CD14-positive monocyte (primary cell): ENCODE measurements at regions not wholly inside any gene's neighbourhood (a gene's known extent, or its start where the extent isn't known, plus 50 kb on each side); places are given as distances from the start of the nearest gene placed in this dataset.

Source experiments
- DNase-seq, 3 donors: peaks; one replicate each; pipeline ENCODE4 v3.0.0-alpha.2; 2011 to 2022
- H2AFZ ChIP-seq: 2 replicates; pipeline ENCODE4 v1.6.0; 2012; ENCODE audit warnings: mild to moderate bottlenecking, low read depth, low read length, inconsistent platforms; ENCODE audit not compliant: insufficient read depth, poor library complexity, severe bottlenecking
- H3K27ac ChIP-seq, 2 donors: 1 replicate in 1 of 2; 2 replicates in 1 of 2; pipeline ENCODE4 v1.5.1; 2012 to 2013; ENCODE audit warnings: low read length in 2 of 2, control low read depth in 1 of 2, inconsistent platforms in 1 of 2, low read depth in 1 of 2, mild to moderate bottlenecking in 1 of 2
- H3K27me3 ChIP-seq, 2 donors: one replicate each; pipeline versions ENCODE4 v1.6.0 to v1.6.1; 2011 to 2013; ENCODE audit warnings: low read length in 2 of 2; ENCODE audit not compliant: control insufficient read depth in 2 of 2, insufficient read depth in 2 of 2
- H3K36me3 ChIP-seq, 2 donors: replicated peaks in 1 of 2; 1 replicate in 1 of 2; 2 replicates in 1 of 2; pipeline versions ENCODE4 v1.5.1 to v1.6.1; 2012 to 2013; ENCODE audit warnings: low read length in 2 of 2, control low read depth in 1 of 2, inconsistent platforms in 1 of 2, mild to moderate bottlenecking in 1 of 2; ENCODE audit not compliant: insufficient read depth in 2 of 2, control insufficient read depth in 1 of 2
- H3K4me1 ChIP-seq, 2 donors: 1 replicate in 1 of 2; 2 replicates in 1 of 2; pipeline versions ENCODE4 v1.5.1 to v1.6.1; 2012 to 2013; ENCODE audit warnings: low read length in 2 of 2, control low read depth in 1 of 2, inconsistent platforms in 1 of 2, mild to moderate bottlenecking in 1 of 2, moderate library complexity in 1 of 2; ENCODE audit not compliant: insufficient read depth in 2 of 2, control insufficient read depth in 1 of 2
- H3K4me2 ChIP-seq: replicated peaks from 2 replicates; pipeline ENCODE3; 2012; ENCODE audit warnings: low read length, moderate library complexity, mild to moderate bottlenecking; ENCODE audit not compliant: poor library complexity, severe bottlenecking; ENCODE audit errors: extremely low read depth
- H3K4me3 ChIP-seq, 3 experiments: fragments of 200-600 bp in 1 of 3; sonication (generic) in 1 of 3; replicated peaks in 1 of 3; 1 replicate in 2 of 3; 2 replicates in 1 of 3; pipeline ENCODE4 v1.5.1; 2011 to 2013; ENCODE audit warnings: low read length in 3 of 3, mild to moderate bottlenecking in 3 of 3, control low read depth in 2 of 3, low read depth in 2 of 3, inconsistent platforms in 1 of 3, moderate library complexity in 1 of 3
- H3K79me2 ChIP-seq: 2 replicates; pipeline ENCODE4 v1.6.0; 2012; ENCODE audit warnings: mild to moderate bottlenecking, control low read depth, inconsistent platforms, low read length, moderate library complexity; ENCODE audit not compliant: insufficient read depth
- H3K9ac ChIP-seq: 2 replicates; pipeline ENCODE4 v1.6.0; 2017; ENCODE audit warnings: low read length, mild to moderate bottlenecking; ENCODE audit not compliant: insufficient read depth, poor library complexity, severe bottlenecking
- H3K9me3 ChIP-seq, 2 donors: replicated peaks in 1 of 2; 1 replicate in 1 of 2; 2 replicates in 1 of 2; pipeline versions ENCODE4 v1.5.1 to v1.6.1; 2012 to 2013; ENCODE audit warnings: low read length in 2 of 2, control low read depth in 1 of 2; ENCODE audit not compliant: control insufficient read depth in 1 of 2, insufficient read depth in 1 of 2
- H4K20me1 ChIP-seq: 2 replicates; pipeline ENCODE4 v1.6.0; 2012; ENCODE audit warnings: mild to moderate bottlenecking, low read length, control low read depth, moderate library complexity; ENCODE audit not compliant: insufficient read depth
- H3K27ac Mint-ChIP-seq, 7 donors: one replicate each; pipeline ENCODE4 v1.8.0; 2020; ENCODE audit warnings: mild to moderate bottlenecking in 7 of 7, mixed read lengths in 7 of 7, moderate library complexity in 6 of 7, inconsistent platforms in 2 of 7
- H3K27me3 Mint-ChIP-seq, 3 donors: one replicate each; pipeline ENCODE4 v1.8.0; 2021 to 2022; ENCODE audit warnings: low read depth in 3 of 3, mild to moderate bottlenecking in 3 of 3, mixed read lengths in 3 of 3, moderate library complexity in 3 of 3, inconsistent platforms in 1 of 3
- H3K36me3 Mint-ChIP-seq, 2 donors: one replicate each; pipeline ENCODE4 v1.8.0; 2020; ENCODE audit warnings: mixed read lengths in 2 of 2, inconsistent platforms in 1 of 2, mild to moderate bottlenecking in 1 of 2
- H3K4me1 Mint-ChIP-seq: one replicate; pipeline ENCODE4 v1.8.0; 2020; ENCODE audit warnings: mild to moderate bottlenecking, mixed read lengths
- H3K4me3 Mint-ChIP-seq, 2 donors: one replicate each; pipeline ENCODE4 v1.8.0; 2020; ENCODE audit warnings: mild to moderate bottlenecking in 2 of 2, mixed read lengths in 2 of 2, moderate library complexity in 1 of 2
- H3K9me3 Mint-ChIP-seq, 7 donors: one replicate each; pipeline ENCODE4 v1.8.0; 2020 to 2022; ENCODE audit warnings: mixed read lengths in 7 of 7, mild to moderate bottlenecking in 6 of 7, moderate library complexity in 6 of 7, inconsistent platforms in 2 of 7
- WGBS: methylation state at CpG from one replicate; pipeline ENCODE4 v1.1.5; 2013; ENCODE audit warnings: missing lambda C conversion rate; ENCODE audit not compliant: insufficient coverage; 5-methylcytosine and 5-hydroxymethylcytosine counted together
- intact Hi-C, 2 donors: fragments of 100-400 bp; cut with micrococcal nuclease; formaldehyde crosslinking; loops; one replicate each; pipeline versions ENCODE4 v1.15.0 to v1.15.1; 2023
- TF ChIP-seq, protein P1 (sequence below): fragments of 200-600 bp; IDR thresholded peaks from one replicate; pipeline ENCODE4 v1.8.0; 2022; ENCODE audit warnings: antibody characterized with exemption, mild to moderate bottlenecking

DNA sequence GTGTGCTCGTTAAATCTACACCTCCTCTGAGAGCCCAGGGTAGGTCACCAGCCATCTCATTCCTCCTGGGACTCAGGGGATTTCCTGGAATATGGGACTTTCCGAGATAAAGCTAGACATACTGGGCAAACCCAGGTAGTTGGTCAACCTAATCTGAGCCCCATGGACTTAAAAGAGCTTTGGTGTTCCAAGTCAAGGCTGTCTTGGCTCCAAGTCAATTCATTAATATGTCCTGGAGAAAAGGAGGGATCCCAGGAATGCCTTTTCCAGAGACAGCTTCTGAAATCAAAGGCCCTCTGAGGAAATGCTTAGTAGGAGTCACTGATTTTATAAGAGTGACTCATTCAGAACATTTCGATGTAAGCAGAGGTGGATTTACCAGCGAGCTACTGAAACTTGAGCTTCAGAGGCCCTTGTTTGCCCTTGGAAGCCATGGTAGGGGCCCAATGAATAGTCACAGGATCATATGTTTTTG is 137.3 kb upstream of the UBE2E1 start:
- Mint-ChIP-seq H3K36me3 (no peaks in the 10 kb centered on the region), H3K4me1 (peaks cover 5% of the 10 kb centered on the region), H3K9me3 (peaks cover 0 to 4% (median 2%) of the 10 kb centered on the region in 7 donors), H3K4me3 (no peak overlapping the region), H3K27me3 (peaks cover 17 to 22% (median 17%) of the 10 kb centered on the region in 3 donors), H3K27ac (no peak overlapping the region)
- H3K79me2 ChIP-seq: no peaks in the 10 kb centered on the region
- DNase-seq: peak in 1 of 3 donors; percentile 28
- no peak overlapping the region for H2AFZ ChIP-seq
- H3K4me3 ChIP-seq: no peak overlapping the region
- H3K36me3 ChIP-seq: no peaks in the 10 kb centered on the region
- H3K4me1 ChIP-seq: peaks cover 7% of the 10 kb centered on the region in 2 donors
- intact Hi-C loops: no loop called here
- H3K27ac ChIP-seq: no peak overlapping the region
- 95% methylated on average over 3 of the region's 4 CpGs for whole genome bisulfite sequencing
- peaks cover 0 to 18% of the 10 kb centered on the region in 2 donors for H3K27me3 ChIP-seq
- no peak overlapping the region for H3K9ac ChIP-seq
- no peaks in the 10 kb centered on the region for H4K20me1 ChIP-seq
- H3K4me2 ChIP-seq: no peak overlapping the region
- TF ChIP-seq, protein P1, sequence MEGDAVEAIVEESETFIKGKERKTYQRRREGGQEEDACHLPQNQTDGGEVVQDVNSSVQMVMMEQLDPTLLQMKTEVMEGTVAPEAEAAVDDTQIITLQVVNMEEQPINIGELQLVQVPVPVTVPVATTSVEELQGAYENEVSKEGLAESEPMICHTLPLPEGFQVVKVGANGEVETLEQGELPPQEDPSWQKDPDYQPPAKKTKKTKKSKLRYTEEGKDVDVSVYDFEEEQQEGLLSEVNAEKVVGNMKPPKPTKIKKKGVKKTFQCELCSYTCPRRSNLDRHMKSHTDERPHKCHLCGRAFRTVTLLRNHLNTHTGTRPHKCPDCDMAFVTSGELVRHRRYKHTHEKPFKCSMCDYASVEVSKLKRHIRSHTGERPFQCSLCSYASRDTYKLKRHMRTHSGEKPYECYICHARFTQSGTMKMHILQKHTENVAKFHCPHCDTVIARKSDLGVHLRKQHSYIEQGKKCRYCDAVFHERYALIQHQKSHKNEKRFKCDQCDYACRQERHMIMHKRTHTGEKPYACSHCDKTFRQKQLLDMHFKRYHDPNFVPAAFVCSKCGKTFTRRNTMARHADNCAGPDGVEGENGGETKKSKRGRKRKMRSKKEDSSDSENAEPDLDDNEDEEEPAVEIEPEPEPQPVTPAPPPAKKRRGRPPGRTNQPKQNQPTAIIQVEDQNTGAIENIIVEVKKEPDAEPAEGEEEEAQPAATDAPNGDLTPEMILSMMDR: no peak
- H3K9me3 ChIP-seq: no peaks in the 10 kb centered on the region

DNA sequence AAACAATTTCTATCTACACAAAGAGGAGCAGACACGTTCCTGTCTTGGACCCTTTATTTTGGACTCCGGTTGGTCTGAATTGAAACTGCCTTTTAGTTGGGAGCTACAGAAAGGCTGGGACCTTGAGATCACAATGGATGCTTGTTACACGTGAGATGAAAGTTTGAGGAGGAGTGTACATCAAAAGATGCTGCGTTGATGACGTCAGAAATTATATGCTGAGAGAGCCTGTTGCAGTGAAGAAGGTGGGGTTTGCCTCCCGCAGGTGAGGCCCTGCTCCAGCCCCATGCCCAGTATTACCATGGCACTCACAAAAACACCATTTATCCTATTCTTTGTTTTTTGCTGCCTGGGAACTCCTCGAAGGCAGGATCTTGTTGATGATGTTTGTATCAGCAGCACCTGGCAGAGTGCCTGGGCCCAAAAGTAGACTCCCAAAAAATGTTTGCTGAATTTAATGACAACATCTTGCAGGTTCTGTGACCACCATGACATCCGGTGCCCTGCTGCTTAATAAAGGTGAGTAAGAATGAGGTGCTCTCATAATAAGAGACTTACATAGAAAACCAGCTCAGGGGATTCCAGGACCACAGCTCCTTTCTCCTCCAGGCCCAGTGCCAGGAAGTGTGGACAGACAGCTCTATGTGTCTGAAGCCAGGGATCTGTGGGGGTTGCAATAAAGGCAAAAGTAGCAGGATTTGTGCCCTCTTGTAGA is 136.1 kb upstream of the UBE2E1 start:
- H3K4me3 Mint-ChIP-seq: no peak overlapping the region
- TF ChIP-seq, protein P1: no peak
- Histone ChIP-seq H3K9ac (no peak overlapping the region), H2AFZ (no peak overlapping the region), H3K79me2 (no peaks in the 10 kb centered on the region), H3K4me1 (peaks cover 7% of the 10 kb centered on the region in 2 donors), H3K4me2 (no peak overlapping the region), H3K27me3 (peaks cover 0 to 18% of the 10 kb centered on the region in 2 donors), H3K36me3 (no peaks in the 10 kb centered on the region), H3K27ac (no peak overlapping the region), H3K9me3 (no peaks in the 10 kb centered on the region), H3K4me3 (no peak overlapping the region), H4K20me1 (no peaks in the 10 kb centered on the region)
- H3K9me3 Mint-ChIP-seq: peaks cover 0 to 4% (median 2%) of the 10 kb centered on the region in 7 donors
- H3K27me3 Mint-ChIP-seq: peaks cover 17 to 22% (median 17%) of the 10 kb centered on the region in 3 donors
- H3K36me3 Mint-ChIP-seq: no peaks in the 10 kb centered on the region
- H3K27ac Mint-ChIP-seq: no peak overlapping the region
- DNase-seq: no peak
- 92% methylated on average over 2 of the region's 8 CpGs for WGBS
- H3K4me1 Mint-ChIP-seq: peaks cover 5% of the 10 kb centered on the region
- intact Hi-C loops: no loop called here
